GM18861 (cell line): ENCODE measurements at regions not wholly inside any gene's neighbourhood (a gene's known extent, or its start where the extent isn't known, plus 50 kb on each side); places are given as distances from the start of the nearest gene placed in this dataset.

ENCODE experiments used
- ATAC-seq: cut with Tn5 transposase; IDR thresholded peaks from one replicate; pipeline ENCODE4 v1.9.1; 2021; ENCODE audit not compliant: unreplicated experiment

DNA sequence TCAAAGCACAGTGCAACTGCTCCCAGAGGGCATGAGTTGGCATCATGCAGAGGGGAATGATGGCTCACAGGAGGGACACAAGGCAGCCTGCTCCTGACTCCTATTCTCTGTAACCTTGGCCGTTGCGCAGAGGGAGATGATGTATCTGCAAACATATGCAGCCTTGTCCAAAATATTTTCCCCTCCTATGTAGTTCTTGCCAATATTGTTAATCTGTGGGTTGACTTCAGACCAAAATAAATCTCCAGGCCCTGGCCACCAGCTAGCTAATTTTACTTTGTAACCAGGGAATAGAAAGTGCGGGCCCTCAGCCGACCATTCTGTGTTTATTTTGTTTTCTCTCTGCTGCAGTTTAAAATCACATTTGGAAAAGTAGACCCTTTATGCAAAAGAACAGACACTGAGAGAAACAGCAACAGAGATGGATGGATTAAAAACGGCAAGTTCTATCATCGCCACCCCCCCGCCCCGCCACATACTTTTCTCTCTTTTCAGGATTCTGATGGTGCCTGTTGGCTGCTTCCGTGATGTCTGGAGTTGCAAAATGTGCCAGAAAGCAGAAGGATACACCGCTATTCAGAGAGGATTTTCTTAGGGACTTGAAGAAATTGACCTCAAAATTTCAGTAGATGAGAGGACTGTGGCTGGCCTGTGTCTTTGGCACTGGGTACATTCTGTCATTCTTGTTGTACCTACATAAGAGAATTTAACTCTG, 185.3 kb upstream of the BCOR start:
- ATAC-seq: no peak

DNA sequence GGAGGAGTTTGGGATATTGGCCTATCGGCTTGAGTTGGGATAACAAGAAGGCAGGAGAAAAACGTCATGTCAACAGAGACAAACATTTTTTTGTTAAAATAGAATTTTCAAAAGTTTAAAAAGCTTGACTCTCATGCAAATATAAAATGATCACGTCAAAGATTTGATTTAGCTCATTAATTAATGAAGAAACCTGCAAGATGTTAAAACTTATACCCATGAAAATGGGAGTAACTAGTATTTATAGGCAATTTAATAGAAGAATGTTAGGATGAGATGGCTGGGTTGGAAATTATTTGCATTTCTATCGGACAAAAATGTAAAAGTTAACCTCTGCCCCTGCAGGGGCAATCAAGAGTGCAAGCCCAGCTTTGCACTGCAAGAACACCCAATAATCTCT, 184.6 kb upstream of the BCOR start:
- no peak for ATAC-seq

DNA sequence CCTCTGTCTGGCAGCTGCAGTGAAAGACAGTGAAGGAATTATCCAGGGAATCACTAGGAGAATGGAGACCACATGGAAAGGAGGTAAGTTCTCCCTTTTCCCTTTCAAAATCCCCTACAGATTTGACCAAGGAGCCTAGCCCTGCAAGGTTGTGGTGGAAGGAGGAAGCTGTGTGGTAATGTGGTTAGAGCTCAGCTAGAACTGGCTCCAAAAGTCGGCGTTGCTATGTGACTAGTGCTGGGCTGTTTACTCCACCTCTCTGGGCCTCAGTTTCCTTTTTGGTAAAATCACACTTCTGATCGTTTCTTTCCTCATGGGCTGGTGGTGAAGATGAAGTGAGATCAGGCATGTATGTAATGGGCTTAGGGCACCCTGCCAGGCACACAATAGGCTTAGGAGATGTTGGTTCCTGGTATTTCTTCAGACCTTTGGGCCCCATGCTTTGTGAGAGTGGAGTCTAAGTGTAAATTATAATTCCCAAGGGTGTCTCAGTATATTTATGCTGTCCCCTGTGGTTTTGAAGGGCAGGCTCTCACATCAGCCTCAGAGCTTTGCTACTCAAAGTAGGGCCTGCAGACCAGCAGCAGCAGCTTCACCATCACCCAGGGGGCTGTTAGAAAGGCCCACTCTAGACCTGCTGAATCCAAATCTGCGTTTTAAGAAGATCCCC, 183.7 kb upstream of the BCOR start:
- ATAC-seq: no peak

DNA sequence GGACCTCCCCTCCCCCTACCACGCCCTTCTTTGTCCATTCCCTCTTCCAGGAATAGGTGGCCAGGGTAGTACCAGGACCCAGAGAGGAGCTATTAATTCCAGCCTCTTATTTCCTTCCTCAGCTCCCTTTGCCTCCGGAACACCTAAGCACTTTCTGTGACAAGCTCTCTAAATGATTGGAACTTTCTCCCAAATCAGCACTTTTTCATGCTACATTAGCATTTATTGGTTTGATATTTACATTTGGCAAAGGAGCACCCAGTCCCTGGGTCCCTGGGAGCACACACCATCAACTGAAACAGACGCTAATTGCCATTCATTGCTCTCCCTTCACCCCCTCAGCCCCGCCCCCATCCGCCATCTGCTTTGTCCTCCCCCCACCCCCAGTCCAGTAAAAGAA, 182.0 kb upstream of the BCOR start:
- no peak for ATAC-seq

DNA sequence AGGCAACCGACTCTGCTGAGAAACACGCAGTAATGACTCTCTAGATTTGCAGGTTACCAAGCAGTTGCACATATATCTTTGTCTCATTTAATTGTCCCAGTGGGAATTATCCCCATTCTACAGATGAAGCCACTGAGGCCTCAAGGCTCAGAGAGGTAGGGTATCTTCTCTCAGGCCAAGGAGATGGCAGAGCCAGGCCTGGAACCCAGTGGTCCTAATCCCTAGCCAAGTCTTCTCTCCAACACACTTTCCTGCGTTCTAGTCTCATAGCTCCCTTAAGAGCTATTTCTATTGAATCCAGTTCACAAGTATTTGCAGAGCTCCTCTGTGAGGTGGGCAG, 181.3 kb upstream of the BCOR start:
- ATAC-seq: no peak

DNA sequence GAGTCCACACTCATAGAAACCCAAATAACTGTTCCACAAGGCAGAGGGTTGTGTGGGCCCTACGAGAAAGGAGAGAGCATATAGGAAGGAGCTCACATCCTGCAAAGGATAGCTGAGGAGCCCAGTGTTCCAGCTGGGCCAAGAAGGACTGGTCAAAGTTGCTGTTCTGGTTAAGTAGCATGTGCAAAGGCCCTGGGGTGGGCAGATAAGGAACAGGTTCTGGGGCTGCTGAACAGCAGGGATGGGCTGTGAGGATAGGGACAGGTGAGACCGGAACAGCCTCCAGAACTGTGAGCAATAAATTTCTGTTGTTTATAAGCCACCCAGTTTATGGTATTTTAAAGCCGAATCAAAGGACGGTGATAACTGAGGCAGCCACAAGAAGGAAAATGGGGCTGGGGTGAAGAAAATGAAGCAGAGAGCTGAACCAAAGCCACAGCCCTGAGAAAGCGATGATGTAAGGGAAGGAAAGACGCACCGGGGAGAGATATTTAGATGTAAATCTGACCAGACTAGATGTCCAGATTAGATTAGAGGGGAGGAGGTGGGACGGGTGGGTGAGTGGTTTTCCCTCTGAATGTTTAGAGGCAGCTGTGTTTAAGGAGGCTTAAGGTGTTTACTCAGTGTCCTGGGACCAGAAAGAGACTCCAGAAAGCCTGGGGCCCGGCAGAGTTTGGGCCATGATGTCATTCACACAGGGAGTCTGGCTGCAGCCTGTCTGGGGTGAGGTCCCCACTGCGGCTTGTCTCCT, 180.8 kb upstream of the BCOR start:
- ATAC-seq: no peak

DNA sequence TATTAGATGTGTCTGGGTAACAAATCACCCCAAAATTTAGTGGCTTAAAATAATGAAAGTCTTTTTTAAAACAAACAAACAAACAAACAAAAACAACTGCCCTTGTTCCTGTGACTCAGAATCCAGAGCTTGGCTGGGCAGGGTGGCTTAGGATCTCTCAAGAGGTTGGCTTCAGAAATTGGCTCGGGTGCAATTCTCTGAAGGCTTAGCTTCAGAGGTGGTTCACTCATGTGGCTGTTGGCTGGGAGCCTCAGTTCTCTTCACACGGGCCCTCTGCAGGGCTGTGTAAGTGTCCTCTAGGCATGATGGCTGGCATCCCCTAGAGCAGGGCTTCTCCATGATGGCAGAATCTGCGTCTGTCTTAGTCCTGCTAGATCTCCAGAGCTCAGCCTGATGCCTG, 179.9 kb upstream of the BCOR start:
- no peak for ATAC-seq

DNA sequence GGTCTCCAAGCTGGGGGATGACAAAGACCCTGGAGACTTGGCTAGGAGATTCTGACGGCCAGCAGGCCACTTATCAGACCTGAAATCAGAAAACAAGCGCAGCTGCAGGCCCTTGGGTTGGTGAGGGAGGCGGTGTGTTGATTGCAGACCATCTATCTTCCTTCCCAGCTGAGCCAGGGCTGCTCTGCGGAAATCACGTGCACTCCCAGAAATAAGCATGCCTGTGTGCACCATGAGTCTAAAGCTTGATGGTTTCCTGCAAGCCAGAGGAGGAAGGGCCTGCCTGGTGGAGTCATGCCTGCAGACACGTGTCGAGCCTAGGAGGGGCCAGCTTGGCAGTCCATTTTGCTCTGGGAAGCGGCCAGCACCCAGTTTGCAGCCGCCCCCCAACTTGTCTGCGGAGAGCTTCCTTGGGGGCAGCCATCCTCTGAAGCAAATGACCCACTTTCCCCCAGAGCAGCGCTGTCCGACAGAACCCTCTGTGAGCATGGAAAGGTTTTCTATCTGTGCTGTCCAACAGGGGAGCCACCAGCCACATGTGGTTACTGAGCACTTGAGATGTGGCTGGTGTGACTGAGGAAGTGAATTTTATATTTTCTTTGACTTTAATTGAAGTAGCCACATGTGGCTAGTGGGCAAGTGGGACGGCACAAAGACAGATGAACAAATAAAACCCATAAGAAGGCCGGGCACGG, 175.7 kb upstream of the BCOR start:
- no peak for ATAC-seq

DNA sequence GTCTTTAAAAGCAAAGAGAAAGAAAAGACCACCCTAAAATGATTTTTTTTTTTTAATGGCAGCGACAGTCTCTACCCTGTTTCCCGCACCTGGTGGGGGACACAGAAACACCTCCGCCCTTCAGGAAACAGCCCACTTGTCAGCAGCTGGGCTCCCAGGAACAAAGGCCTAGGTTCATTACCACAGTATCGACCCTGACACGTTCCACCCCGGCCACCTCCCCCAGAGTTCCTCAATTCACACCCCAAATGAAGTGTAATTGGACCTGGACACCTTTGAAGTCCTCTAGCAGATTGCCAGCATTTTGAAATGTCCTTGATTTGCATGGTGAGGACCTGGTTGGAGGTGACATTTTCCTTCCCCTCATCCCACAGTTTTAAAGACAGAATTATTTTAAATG, 175.0 kb upstream of the BCOR start:
- no peak for ATAC-seq

DNA sequence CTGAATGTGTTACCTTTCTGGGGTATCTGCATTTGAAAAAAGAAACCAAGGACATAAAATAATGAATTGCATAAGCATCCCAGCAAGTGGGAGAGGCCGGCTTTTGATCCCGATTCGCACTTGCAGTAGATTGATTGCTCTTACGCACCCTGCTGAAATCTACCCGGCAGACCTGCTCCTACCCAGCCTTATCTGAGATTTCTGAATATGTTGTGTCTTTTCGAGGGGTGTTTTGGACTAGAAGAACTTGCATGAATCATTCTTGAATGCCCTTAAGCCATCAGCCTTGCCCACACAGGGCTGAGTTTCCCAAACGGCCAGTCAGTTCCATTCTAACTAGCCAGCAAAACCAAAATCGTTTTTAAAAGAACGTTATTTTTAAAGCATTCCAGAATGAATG, 174.4 kb upstream of the BCOR start:
- no peak for ATAC-seq

DNA sequence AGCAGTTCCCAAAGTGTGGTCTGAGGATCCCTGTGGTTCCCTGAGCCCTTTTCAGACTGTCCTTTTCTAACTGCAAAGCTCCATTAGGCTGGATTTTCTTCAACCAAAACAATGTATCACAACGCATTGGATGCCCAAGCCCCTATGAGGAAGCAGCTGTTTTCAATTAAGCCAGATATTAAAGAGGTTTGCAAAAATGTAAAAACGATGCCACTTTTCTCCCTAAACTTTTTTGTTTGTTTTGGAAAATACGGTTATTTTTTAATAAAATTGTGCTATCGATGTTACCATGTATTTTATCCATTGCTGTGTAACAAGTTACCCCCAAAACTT, 170.4 kb upstream of the BCOR start:
- no peak for ATAC-seq

DNA sequence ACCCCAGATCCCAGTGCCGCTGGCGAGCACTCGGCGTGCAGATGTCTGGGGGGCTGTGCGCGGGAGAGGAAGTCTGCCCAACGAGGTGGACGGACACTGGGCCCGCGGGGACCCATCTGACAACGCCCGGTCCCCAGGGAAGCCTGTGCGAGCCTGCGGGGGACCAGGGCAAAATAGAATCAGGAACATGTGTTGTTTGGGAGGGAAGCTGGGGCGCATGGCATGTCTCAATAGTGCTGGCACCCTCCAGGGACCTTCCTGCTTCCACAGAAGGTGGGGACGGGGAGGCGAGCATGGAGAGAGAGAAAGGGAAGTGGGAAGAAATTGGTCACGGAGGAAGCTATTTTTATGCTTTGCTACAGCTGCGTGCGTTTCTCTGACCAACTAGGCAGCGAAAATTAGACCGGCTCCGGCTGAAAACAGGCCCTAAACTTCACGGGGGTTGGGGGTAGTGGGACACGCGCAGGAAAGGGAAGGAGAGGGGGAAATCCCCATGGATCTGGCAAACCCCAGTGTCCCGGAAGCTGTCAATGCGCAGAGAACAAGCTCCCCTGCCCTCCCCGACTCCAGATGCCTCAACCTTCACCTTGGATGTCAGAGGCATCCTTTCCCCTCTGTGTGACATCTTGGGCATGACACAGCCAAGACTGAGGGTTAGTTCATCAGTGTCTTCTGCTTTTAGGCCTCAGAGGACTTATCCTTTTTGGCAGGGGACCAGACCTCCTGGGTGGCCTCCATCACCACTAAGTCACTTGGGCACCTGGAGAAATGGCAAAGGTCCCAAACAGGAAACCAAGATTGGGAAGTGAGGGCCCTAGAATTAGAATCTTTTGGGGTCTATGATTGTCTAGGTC, 169.8 kb upstream of the BCOR start:
- ATAC-seq: no peak

DNA sequence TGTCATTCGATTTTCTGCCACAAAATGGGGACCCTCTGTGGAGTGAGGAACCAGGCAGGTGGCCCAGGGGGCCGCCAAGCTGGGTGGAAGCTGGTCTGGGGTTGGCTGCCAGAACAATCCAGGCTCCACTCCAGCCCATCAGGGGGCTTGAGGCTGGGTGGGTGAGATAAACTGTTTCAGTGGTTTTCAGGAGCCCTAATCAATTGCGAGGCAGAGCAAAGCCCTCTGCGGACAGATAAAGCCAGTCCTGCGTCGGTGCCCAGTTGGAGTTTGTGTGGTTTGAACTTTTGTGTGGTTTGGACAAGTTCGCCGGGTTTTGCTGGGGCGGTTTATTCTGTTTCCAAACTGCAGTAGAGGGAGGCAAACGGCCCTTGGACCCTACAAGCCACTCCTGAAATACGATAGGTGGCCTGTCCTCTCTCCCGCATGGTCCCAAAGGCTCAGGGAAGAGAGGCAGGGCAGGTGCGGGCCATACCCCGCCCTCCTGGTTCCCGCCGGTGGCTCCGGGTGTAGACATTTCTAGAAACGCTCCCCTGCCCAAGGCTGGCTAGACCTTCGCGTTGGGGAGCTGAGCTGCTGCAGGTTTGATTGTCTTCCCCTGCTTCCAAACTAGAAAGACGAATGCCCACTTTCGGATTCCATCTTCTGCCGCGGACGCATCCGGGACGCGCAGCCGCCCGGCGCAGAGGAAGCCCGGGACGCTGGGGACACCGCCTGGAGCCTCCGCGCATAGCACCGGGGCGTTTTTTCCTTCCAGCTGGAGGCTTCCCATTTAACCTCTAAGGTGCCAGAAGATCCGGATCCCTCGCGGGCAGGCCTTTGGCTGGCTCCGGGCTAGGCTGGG, 169.0 kb upstream of the BCOR start:
- no peak for ATAC-seq

DNA sequence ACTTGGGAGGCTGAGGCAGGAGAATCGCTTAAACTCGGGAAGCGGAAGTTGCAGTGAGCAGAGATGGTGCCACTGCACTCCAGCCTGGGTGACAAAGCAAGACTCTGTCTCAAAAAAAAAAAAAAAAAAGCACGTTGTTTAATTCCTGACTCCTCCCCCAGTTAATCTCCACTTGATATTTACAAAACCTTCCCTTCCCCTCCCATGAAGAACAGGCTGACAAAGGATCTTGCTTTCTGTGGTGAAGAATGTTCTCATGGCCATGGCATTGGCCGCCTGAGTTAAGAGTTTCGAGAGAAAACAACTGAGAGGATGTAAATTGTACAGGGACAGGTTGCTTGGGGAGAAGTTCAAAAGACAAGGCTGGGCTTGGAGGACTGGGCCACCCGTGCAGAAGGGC, 168.2 kb upstream of the BCOR start:
- ATAC-seq: no peak

DNA sequence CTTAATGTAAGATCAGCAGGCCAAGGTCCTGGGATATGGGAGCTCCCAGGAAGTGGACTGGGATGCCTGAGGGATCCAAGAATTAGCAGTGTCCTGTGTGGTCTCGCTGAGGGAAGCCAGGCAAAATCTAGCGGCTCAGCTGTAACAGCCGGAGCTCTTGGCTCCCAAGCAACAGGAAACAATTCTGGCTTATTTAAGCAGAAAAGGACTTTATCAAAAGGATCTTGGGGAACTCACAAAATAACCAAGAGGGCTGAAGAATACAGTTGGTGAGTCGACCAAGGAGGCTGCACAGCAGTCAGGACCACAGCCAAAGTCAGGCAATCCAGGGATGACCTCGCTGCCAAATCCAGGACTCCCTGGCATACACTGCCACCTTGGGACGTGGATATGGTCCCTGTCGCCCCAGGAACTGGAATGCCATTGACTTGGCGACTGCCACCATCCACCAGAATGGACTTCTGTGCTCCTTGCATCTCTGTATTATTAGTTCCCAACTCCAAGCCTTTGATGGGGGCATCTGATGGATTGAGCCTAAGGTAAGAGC, 165.3 kb upstream of the BCOR start:
- no peak for ATAC-seq

DNA sequence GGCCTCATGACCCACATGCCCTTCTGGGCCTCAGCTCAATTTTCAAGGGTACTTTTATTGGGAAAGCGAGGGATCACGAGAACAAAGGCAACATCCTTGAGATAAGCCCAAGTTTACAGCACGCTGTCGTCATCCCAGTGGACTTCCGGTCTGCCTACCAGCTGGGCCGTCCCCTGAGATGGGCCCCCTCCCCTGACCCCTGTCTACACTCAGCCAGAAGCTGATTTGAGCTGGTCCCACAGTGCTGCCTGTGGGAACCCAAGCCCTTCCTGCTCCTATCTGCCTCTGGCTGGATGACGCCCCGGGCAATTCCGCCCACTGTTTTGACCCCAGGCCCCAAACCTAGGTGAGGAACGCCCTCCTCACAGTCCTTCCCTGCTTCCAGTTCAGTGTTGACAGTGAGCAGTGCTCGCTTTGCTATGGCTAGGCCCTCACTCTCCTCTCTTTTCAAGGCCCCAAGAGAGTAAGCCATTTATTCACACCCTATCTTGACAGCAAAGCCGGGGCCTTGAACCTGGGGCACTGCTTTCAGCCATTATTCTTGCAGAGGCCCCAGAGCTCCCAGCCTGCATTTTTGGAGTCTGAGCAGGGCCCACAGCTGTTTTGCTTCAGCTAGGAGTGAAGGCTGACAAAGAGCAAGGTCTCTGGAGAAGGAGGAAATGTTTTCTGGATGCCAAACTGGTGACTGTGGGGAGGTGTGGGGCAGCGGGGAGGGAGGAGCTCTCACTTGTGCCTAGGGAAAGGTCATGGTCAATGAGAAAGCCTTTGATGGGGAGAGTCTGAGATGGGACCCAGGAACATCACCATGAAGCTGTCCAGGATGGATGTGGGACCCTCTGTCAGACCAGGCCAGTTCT, 164.6 kb upstream of the BCOR start:
- ATAC-seq: no peak

DNA sequence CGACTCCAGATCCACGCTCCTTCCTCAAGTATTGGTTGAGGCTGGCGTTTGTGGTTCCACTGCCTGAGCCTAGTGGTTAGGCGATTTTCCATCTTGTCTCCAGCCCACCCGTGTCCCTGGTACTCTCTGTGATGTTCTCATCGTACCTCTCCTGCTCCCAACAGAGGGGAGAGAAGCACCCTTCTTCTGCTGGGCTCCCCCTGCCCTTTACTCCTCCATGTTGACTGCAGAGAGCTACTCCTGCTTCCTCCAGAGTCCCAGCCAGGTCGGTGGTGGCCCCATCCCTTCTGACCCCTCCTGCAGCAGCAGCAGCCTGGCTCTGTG, 164.0 kb upstream of the BCOR start:
- ATAC-seq: no peak

DNA sequence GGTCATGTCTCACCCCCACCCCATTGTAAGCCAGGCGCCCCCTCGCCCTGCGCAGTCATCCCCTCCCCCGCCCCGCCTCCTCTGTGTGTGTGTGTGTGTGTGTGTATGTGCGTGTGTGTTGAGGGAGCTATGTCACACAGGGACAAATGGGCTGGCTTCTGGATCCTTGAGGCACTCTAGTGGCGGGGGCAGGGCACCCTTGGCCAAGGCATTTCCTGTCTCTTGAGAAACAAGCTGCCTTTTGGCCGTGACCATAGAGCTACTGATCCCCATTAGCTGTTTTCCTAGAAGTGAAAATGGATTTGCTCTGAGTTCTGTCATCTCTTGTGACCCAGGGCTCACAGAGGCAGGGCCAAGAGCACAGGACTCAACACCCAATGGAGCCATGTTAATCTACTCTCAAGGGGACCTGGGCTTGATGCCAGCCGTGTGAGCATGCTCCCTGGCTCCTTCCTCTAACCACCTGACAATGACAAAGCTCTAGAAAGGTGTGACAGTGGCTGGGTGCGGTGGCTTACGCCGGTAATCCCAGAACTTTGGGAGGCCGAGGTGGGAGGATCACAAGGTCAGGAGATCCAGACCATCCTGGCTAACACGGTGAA, 162.5 kb upstream of the BCOR start:
- ATAC-seq: no peak

DNA sequence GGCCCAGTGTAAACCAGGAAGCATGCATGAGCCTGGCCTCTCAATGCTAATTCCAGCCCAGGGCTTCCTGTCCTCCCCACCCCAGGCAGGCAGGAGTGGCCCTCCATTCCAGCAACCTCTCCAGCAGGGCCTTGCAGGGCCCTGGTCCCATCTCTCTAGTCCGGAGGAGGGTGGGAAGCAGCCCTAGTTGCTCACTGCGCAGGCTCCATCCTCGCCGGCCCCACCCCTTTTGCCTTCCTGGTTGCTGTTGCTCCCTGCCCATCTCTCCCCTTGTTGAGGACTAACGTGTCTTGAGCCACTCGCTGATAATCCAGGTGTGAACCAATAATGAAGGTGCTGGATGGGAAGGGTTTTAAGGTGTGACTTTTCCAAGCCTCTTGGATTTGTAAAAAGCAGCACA, 161.2 kb upstream of the BCOR start:
- no peak for ATAC-seq
